ENCODE measurements at regions not wholly inside any gene's neighbourhood (a gene's known extent, or its start where the extent isn't known, plus 50 kb on each side); places are given as distances from the start of the nearest gene placed in this dataset.

- 87% methylated on average over 2 of the region's 2 CpGs for WGBS
- Histone ChIP-seq H3K27ac (ENCODE audit: low read depth in 1 of 2, low read length in 2 of 2) (no peak overlapping the region), H3K27me3 (ENCODE audit: control insufficient read depth in 4 of 4, insufficient read depth in 4 of 4, low read length in 3 of 4) (no peaks in the 10 kb centered on the region), H3K4me3 (ENCODE audit: low read depth in 1 of 3, low read length in 3 of 3) (no peak overlapping the region), H3K4me1 (ENCODE audit: control insufficient read depth in 4 of 4, insufficient read depth in 4 of 4, low read length in 3 of 4) (no peaks in the 10 kb centered on the region), H3K9me3 (ENCODE audit: control insufficient read depth in 4 of 4, low read length in 3 of 4) (no peaks in the 10 kb centered on the region), H3K9ac (ENCODE audit: low read depth in 1 of 2, low read length in 2 of 2) (no peak overlapping the region), H3K36me3 (ENCODE audit: control insufficient read depth in 4 of 4, insufficient read depth in 3 of 4, low read depth in 1 of 4, low read length in 3 of 4) (no peaks in the 10 kb centered on the region)
- TF ChIP-seq, protein P1, sequence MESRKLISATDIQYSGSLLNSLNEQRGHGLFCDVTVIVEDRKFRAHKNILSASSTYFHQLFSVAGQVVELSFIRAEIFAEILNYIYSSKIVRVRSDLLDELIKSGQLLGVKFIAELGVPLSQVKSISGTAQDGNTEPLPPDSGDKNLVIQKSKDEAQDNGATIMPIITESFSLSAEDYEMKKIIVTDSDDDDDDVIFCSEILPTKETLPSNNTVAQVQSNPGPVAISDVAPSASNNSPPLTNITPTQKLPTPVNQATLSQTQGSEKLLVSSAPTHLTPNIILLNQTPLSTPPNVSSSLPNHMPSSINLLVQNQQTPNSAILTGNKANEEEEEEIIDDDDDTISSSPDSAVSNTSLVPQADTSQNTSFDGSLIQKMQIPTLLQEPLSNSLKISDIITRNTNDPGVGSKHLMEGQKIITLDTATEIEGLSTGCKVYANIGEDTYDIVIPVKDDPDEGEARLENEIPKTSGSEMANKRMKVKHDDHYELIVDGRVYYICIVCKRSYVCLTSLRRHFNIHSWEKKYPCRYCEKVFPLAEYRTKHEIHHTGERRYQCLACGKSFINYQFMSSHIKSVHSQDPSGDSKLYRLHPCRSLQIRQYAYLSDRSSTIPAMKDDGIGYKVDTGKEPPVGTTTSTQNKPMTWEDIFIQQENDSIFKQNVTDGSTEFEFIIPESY (IDR thresholded peaks at IDR 0.05) = no peak
- TF ChIP-seq RXRA (IDR thresholded peaks at IDR 0.05) (no peak), GABPA (IDR thresholded peaks at IDR 0.05 in 1 of 2, conservative IDR thresholded peaks at IDR 0.05 in 1 of 2) (no peak), RAD21 (IDR thresholded peaks at IDR 0.05) (no peak), ATF3 (IDR thresholded peaks at IDR 0.05) (no peak), MAX (IDR thresholded peaks at IDR 0.05) (no peak)
- DNase-seq (ENCODE audit: low spot score) = no peak
These were observed 251.3 kb upstream of the CENPE start for GRCh38 chr4:103449296-103450023.

- H3K9me3 ChIP-seq (ENCODE audit: control insufficient read depth in 4 of 4, low read length in 3 of 4) = no peaks in the 10 kb centered on the region
- TF ChIP-seq RAD21 (IDR thresholded peaks at IDR 0.05) (no peak), GABPA (IDR thresholded peaks at IDR 0.05 in 1 of 2, conservative IDR thresholded peaks at IDR 0.05 in 1 of 2) (no peak), YY1 (IDR thresholded peaks at IDR 0.05) (no peak), RXRA (IDR thresholded peaks at IDR 0.05) (no peak), NR2F2 (IDR thresholded peaks at IDR 0.05) (no peak), FOXA1 (IDR thresholded peaks at IDR 0.05) (no peak), JUND (IDR thresholded peaks at IDR 0.05) (no peak), ATF3 (IDR thresholded peaks at IDR 0.05) (no peak), HNF4G (IDR thresholded peaks at IDR 0.05) (no peak), FOXA2 (IDR thresholded peaks at IDR 0.05) (no peak), REST (IDR thresholded peaks at IDR 0.05) (no peak), CTCF (IDR thresholded peaks at IDR 0.05; ENCODE audit: low read depth, low read length, missing input control) (no peak)
- TF ChIP-seq, protein P1 (IDR thresholded peaks at IDR 0.05) = no peak
- H3K27ac ChIP-seq (ENCODE audit: low read depth in 1 of 2, low read length in 2 of 2) = no peak overlapping the region
- H3K27me3 ChIP-seq (ENCODE audit: control insufficient read depth in 4 of 4, insufficient read depth in 4 of 4, low read length in 3 of 4) = no peaks in the 10 kb centered on the region
- no peak for DNase-seq (ENCODE audit: low spot score)
- no peak overlapping the region for H3K4me3 ChIP-seq (ENCODE audit: low read depth in 1 of 3, low read length in 3 of 3)
- no peaks in the 10 kb centered on the region for H3K4me1 ChIP-seq (ENCODE audit: control insufficient read depth in 4 of 4, insufficient read depth in 4 of 4, low read length in 3 of 4)
- H3K9ac ChIP-seq (ENCODE audit: low read depth in 1 of 2, low read length in 2 of 2) = no peak overlapping the region
- 85% methylated on average over 1 of the region's 1 CpG for WGBS
- H3K36me3 ChIP-seq (ENCODE audit: control insufficient read depth in 4 of 4, insufficient read depth in 3 of 4, low read depth in 1 of 4, low read length in 3 of 4) = peaks cover 0 to 3% (median 0%) of the 10 kb centered on the region in 4 donors
These were observed 247.2 kb upstream of the CENPE start for GRCh38 chr4:103445377-103445776.

Measured in liver (tissue), 8 donors.